Activated CD4-positive, alpha-beta T cell treated with anti-CD3 and anti-CD28 coated beads, Interleukin-2, amount 50 U/mL, for 48 hours (primary cell): ENCODE measurements at regions not wholly inside any gene's neighbourhood (a gene's known extent, or its start where the extent isn't known, plus 50 kb on each side); places are given as distances from the start of the nearest gene placed in this dataset.

Experiments used
- DNase-seq, 2 experiments: peaks; one replicate each; pipeline ENCODE4 v3.0.0-alpha.2; 2020

GRCh38 chr9:17978773-17979172 is 399.9 kb downstream of the SH3GL2 start:
- DNase-seq: no peak

DNA sequence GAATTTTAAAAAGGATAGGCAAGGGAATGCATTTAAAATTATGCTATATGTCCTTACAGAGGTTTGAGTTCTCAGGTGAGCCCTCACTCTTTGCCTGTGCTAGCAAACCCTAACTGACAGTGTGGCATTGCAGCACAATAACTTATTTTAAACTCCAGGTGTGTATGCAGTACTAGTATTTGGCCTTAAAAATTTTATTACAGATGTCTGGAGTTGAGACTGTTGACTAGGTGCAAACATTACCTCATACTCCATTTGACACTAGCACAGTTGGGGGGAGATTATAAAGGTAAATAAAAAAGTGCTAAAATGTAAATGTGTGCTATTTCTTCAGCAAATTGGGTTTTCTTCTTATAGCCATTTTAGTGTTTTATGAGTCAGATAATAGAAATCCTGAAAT is 407.7 kb downstream of the SH3GL2 start:
- no peak for DNase-seq

- no peak for DNase-seq
Measured at GRCh38 chr9:17987189-17987588, 408.3 kb downstream of the SH3GL2 start.

DNA sequence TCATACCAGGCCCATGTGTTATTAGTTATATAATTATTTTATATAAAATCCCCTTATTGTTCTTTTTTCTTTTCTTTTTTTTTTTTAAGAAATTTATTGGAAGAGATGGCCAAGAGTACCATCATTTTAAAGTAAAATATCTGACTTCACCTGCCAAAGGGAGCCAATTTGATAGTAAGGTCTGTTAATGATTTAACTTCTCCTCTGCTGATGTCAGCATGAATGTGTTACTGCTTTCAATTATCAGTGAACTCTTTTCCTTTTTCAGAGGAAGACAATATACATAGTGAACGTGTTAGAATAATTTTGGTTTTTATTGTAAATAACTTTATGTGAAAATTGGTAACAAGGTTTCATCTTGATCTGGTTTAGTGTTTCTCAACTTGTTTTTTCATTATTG is 409.6 kb downstream of the SH3GL2 start:
- DNase-seq: no peak

- DNase-seq: no peak
Measured at GRCh38 chr9:17990602-17991001, 411.7 kb downstream of the SH3GL2 start.

- no peak for DNase-seq
Measured at GRCh38 chr9:17993024-17993423, 414.2 kb downstream of the SH3GL2 start.

- DNase-seq: no peak
Measured at GRCh38 chr9:17994695-17995425, 416.0 kb downstream of the SH3GL2 start.

DNA sequence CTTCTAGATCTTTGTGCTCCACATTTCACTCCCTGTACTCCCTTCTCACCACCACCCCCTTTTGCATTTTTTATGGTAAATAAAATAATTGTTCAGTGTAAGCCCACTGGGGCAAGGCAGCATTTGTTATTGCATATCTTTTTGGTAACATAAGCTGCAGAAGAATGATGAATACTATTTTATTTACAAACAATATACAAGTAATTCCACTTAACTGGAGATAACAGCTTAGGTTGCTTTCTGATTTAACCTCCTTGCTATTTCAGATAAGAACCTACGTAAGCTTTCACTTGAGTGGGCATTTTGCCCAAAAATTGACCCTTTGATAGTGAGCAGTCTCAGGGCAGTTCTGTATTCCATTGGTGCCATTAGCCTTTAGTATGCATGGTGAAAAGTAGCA is 417.9 kb downstream of the SH3GL2 start:
- DNase-seq: no peak

GRCh38 chr9:18002718-18003438 is 424.0 kb downstream of the SH3GL2 start:
- no peak for DNase-seq

- no peak for DNase-seq
Measured at GRCh38 chr9:18006591-18006990, 427.7 kb downstream of the SH3GL2 start.

DNA sequence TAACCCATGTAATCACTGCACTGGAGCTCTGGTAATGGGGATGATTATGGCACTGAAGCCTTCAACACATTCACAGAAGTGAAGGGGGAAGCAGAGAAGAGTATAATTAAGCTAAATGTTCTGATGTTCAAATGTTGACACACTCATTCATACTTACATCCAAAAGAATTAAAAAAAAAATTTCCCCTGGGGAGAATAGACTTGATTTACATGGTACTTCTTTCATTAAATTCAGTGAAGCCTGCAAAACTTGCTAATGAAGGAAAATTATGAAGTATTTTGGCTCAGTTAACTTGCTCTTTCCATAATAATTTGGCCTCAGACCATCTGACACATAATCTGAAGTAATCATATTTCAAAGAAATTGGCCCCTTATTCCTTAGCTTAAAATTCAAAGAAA is 428.8 kb downstream of the SH3GL2 start:
- no peak for DNase-seq

- DNase-seq: no peak
Measured at GRCh38 chr9:18009902-18010301, 431.0 kb downstream of the SH3GL2 start.

DNA sequence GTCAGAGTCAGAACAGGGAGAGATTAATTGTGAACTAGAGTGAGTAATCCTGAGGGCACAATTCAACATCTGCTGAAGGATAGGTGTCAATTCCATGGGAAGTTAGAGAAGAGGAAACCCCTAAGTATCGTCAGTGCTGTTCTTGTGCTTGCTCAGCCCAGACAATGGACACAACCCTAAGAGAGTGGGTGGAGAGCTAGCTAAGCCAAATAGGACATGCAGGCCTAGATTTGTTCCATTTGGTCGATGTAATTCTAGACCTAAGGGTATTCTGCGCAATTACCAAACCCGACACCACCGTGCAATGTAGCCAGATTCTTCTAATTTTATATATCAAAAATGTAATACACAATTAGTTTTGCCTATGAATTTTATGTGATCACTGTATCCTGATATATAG is 431.6 kb downstream of the SH3GL2 start:
- no peak for DNase-seq

- no peak for DNase-seq
Measured at GRCh38 chr9:18012170-18012569, 433.3 kb downstream of the SH3GL2 start.

DNA sequence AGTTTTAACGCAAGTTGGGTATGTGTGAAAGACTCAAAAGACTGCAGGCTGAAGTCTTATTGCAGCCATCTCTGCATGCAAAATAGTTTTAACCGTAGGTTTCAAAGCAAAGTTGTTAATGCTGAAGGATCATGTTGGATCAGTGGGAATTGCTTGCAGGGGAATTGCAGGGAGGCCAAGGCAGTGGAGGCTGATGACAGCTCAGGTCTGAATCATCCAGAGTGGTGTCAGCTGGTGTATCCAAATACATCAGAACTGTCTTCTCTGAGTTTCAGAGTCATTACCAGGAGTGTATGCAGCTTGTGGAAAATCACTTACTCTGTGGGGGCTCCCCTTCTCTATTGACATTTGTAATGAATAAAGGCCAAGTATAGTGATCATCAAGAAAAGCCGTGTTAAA is 435.7 kb downstream of the SH3GL2 start:
- no peak for DNase-seq

GRCh38 chr9:18015116-18015515 is 436.2 kb downstream of the SH3GL2 start:
- no peak for DNase-seq

DNA sequence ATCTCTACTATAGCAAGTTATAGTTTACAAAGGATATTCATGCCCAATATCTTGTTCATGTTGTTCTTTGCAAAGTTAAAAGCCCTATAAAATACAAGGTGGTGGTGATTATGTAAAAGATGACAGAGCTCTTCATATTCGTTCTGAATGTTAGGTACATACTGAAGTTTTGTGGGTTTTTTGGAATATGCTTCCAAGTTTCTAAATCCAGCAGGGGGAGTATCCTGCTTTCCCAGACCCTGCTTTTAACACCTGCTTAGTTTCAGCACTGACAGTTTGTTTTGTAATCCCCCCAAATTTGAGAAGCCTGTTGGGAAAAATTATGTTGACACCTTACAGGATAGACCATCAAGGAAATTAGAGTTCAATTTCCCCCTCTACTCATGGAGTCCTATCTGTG is 438.3 kb downstream of the SH3GL2 start:
- DNase-seq: no peak

GRCh38 chr9:18018221-18018620 is 439.4 kb downstream of the SH3GL2 start:
- no peak for DNase-seq

DNA sequence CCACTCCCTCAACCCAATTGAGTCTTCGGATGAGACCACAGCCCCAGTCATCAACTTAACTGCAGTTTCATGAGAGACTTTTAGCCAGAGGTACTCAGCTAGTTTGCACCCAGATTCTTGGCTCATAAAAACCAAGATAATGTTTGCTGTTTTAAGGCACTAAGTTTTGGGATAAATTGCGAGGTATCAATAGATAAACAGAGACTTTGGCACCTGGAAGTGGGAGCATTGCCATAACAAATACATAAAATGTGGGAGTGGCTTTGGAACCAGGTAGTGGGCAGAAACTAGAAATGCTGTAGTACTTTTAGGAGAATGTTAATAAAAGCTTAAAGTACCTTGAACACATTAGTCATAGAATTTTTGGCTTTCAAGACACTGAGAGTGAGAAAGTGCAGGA is 439.8 kb downstream of the SH3GL2 start:
- DNase-seq: no peak

GRCh38 chr9:18020121-18020745 is 441.4 kb downstream of the SH3GL2 start:
- no peak for DNase-seq

- DNase-seq: no peak
Measured at GRCh38 chr9:18022642-18023041, 443.8 kb downstream of the SH3GL2 start.

DNA sequence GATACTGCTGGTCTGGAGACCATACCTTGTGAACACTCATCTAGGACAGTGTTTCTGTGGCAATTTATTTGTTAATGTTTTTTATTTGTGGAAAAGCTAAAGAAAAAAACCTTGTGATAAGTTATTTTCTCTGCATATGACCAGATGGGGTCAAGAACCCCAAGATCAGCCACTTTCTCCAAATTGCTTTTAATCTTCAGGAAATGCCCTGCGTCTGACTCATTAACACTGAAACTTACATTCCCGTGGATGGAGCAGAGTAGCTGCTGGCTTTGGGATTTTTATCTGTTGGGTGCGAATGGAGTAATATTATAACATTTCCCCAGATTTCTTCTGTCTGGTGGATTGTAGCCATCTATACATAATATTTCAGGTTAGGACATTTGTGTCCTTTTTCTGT is 444.5 kb downstream of the SH3GL2 start:
- no peak for DNase-seq

GRCh38 chr9:18032636-18033035 is 441.3 kb upstream of the ADAMTSL1 start:
- no peak for DNase-seq
